ENCODE measurements at regions not wholly inside any gene's neighbourhood (a gene's known extent, or its start where the extent isn't known, plus 50 kb on each side); places are given as distances from the start of the nearest gene placed in this dataset.

DNA sequence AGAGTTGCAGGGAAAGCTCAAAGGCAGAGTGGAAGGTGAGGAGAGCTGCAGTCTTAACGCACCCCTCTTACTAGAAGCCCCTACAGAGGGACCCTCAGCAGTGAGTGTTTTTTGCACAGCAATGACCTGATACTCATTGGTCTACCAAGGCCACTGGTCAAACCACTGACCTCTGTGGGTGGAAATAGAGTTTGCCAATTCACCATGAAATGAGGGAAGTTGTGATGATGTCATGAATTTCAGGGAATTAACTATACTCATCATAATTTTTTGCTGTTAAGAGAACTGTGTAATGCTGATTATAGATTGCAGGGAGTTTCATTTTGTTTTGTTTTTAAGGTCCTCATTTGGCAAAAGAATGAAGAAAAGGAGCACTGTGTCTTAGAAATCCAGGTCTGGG is 101.7 kb upstream of the SMAD3 start:
- no peak for TF ChIP-seq POLR2A (IDR thresholded peaks at IDR 0.05)
- TF ChIP-seq, protein P1, sequence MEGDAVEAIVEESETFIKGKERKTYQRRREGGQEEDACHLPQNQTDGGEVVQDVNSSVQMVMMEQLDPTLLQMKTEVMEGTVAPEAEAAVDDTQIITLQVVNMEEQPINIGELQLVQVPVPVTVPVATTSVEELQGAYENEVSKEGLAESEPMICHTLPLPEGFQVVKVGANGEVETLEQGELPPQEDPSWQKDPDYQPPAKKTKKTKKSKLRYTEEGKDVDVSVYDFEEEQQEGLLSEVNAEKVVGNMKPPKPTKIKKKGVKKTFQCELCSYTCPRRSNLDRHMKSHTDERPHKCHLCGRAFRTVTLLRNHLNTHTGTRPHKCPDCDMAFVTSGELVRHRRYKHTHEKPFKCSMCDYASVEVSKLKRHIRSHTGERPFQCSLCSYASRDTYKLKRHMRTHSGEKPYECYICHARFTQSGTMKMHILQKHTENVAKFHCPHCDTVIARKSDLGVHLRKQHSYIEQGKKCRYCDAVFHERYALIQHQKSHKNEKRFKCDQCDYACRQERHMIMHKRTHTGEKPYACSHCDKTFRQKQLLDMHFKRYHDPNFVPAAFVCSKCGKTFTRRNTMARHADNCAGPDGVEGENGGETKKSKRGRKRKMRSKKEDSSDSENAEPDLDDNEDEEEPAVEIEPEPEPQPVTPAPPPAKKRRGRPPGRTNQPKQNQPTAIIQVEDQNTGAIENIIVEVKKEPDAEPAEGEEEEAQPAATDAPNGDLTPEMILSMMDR (IDR thresholded peaks at IDR 0.05): no peak
- TF ChIP-seq POLR2AphosphoS5 (IDR thresholded peaks at IDR 0.05): no peak
- DNase-seq (ENCODE audit: low spot score): no peak
- intact Hi-C loops (cut with DNase I): no loop called here
- no peak overlapping the region for H3K27ac ChIP-seq
- no peak overlapping the region for H3K4me3 ChIP-seq
- WGBS: 58% methylated on average over 1 of the region's 1 CpG
- no peaks in the 10 kb centered on the region for H3K36me3 ChIP-seq
- H3K9me3 ChIP-seq: no peaks in the 10 kb centered on the region
- no peaks in the 10 kb centered on the region for H3K4me1 ChIP-seq (replicated peaks)
- H3K27me3 ChIP-seq (replicated peaks; ENCODE audit: insufficient read depth): no peaks in the 10 kb centered on the region

DNA sequence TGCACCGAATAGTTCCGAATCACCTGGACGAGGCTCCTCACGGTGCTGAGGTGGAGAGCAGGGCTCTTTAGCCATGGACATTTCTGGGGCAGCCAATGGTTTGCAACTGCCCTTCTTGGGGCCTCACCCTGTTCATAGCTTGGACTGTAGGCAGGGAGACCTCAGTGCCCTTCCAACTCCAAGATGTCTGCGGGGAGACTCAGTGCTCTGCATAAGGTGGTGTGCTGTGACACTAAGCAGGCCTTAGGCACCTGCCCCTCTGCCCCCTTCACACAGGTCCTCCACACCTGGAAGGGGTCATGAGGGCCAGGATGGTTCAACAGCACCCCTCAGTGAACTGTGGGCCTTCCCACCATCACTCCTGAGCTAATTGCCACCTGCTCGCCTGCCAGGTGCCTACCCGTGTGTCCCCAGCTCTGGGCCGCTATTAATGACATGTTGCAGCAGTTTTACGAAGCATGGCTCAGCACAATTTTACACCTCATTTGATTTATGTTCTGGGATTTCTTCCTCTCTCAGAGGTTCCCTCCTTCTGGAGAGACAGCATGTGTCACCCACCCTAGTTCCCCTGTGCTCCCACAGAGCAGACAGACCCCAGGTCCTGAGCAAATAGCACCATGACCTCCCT is 101.2 kb upstream of the SMAD3 start:
- H3K36me3 ChIP-seq: no peaks in the 10 kb centered on the region
- DNase-seq (ENCODE audit: low spot score): no peak
- WGBS: 90% methylated on average over 9 of the region's 9 CpGs
- H3K27me3 ChIP-seq (replicated peaks; ENCODE audit: insufficient read depth): no peaks in the 10 kb centered on the region
- no peak overlapping the region for H3K4me3 ChIP-seq
- no peaks in the 10 kb centered on the region for H3K9me3 ChIP-seq
- intact Hi-C loops (cut with DNase I): no loop called here
- no peaks in the 10 kb centered on the region for H3K4me1 ChIP-seq (replicated peaks)
- TF ChIP-seq POLR2AphosphoS5 (IDR thresholded peaks at IDR 0.05) (no peak), POLR2A (IDR thresholded peaks at IDR 0.05) (no peak)
- TF ChIP-seq, protein P1 (IDR thresholded peaks at IDR 0.05): no peak
- H3K27ac ChIP-seq: no peak overlapping the region

- H3K4me3 ChIP-seq: no peak overlapping the region
- H3K27me3 ChIP-seq (replicated peaks; ENCODE audit: insufficient read depth): no peaks in the 10 kb centered on the region
- no peaks in the 10 kb centered on the region for H3K4me1 ChIP-seq (replicated peaks)
- H3K27ac ChIP-seq: no peak overlapping the region
- WGBS: 90% methylated on average over 9 of the region's 9 CpGs
- H3K9me3 ChIP-seq: no peaks in the 10 kb centered on the region
- no peaks in the 10 kb centered on the region for H3K36me3 ChIP-seq
- no peak for DNase-seq (ENCODE audit: low spot score)
- intact Hi-C loops (cut with DNase I): no loop called here
- TF ChIP-seq POLR2AphosphoS5 (IDR thresholded peaks at IDR 0.05) (no peak), POLR2A (IDR thresholded peaks at IDR 0.05) (no peak)
- TF ChIP-seq, protein P1 (IDR thresholded peaks at IDR 0.05): no peak
Observed at GRCh38 chr15:66964791-66965190, 100.6 kb upstream of the SMAD3 start.

DNA sequence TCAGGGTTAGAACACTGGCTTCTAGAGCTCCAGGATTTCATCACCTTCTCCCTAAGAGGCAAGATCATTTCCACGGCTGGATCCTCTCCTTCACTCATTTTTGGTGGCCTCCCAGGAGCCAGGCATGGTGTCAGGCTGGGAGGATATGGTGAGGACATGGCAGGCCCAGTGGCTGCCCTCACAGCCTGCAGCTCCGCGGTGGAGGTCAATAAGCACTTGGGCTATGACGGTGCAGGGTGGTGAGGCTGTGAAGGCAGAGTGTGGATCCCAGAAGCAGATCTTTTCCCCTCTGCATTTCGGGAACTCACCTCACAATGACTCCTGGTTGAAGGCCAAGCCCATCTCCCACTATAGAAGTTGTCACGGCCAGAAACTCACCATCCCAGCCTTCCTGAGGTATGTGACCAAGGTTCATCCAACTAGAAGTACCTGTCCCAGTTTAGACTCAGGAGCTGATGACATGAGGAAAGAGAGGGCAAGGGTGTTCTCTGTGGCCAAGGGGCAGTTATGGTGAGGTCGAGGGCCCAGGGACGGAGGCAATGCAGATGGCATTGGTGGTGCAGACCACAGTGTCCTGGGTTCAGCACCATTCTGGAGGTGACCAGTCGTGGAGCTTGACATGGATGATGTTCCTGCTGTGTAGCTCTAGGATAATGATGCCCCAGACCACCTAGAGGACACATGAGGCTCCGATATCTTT is 100.1 kb upstream of the SMAD3 start:
- WGBS: 96% methylated on average over 10 of the region's 10 CpGs
- no peak for DNase-seq (ENCODE audit: low spot score)
- Histone ChIP-seq H3K4me1 (replicated peaks) (no peaks in the 10 kb centered on the region), H3K27ac (no peak overlapping the region), H3K9me3 (no peaks in the 10 kb centered on the region), H3K4me3 (no peak overlapping the region), H3K36me3 (no peaks in the 10 kb centered on the region), H3K27me3 (replicated peaks; ENCODE audit: insufficient read depth) (no peaks in the 10 kb centered on the region)
- intact Hi-C loops (cut with DNase I): no loop called here
- TF ChIP-seq POLR2AphosphoS5 (IDR thresholded peaks at IDR 0.05) (no peak), POLR2A (IDR thresholded peaks at IDR 0.05) (no peak)
- TF ChIP-seq, protein P1 (IDR thresholded peaks at IDR 0.05): no peak

DNA sequence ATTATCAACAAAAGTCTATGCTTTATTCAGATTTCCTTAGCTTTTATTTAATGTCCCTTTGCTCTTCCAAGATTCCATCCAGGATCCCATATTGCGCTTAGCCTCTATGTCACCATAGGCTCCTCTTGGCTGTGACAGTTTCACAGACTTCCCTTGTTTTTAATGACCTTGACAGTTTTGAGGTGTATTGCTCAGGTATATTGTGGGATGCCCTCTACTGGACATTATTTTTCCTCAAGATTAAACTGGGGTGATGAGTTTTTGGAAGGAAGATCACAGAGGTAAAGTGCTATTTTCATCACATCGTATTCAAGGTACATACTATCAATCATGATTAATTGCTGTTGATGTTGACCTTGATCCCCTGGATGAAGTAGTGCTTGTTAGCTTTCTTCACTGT is 99.1 kb upstream of the SMAD3 start:
- intact Hi-C loops (cut with DNase I): no loop called here
- TF ChIP-seq POLR2AphosphoS5 (IDR thresholded peaks at IDR 0.05): no peak
- TF ChIP-seq, protein P1 (IDR thresholded peaks at IDR 0.05): peak in 1 of 4 experiments; percentile 20
- Histone ChIP-seq H3K4me3 (no peak overlapping the region), H3K36me3 (no peaks in the 10 kb centered on the region), H3K27me3 (replicated peaks; ENCODE audit: insufficient read depth) (no peaks in the 10 kb centered on the region), H3K27ac (no peak overlapping the region), H3K4me1 (replicated peaks) (no peaks in the 10 kb centered on the region), H3K9me3 (no peaks in the 10 kb centered on the region)
- 68% methylated on average over 2 of the region's 2 CpGs for WGBS
- DNase-seq (ENCODE audit: low spot score): no peak

Data from prostate gland (tissue), 2 donors.